ENCODE measurements at regions not wholly inside any gene's neighbourhood (a gene's known extent, or its start where the extent isn't known, plus 50 kb on each side); places are given as distances from the start of the nearest gene placed in this dataset.

GRCh38 chr2:225998116-225998515, 598.6 kb downstream of the NYAP2 start:
- no peak for FAIRE-seq
- no peaks in the 10 kb centered on the region for H3K4me1 ChIP-seq (ENCODE audit: control insufficient read depth in 2 of 3, insufficient read depth in 2 of 3, low read depth in 1 of 3, low read length in 3 of 3)
- no peak for DNase-seq
- TF ChIP-seq CTCF (IDR thresholded peaks at IDR 0.05; ENCODE audit: borderline replicate concordance, extremely low read depth, insufficient read depth) = no peak
- no peaks in the 10 kb centered on the region for H3K36me3 ChIP-seq (ENCODE audit: control insufficient read depth in 2 of 3, insufficient read depth in 3 of 3, low read length in 3 of 3)
- intact Hi-C loops (cut with DNase I) = no loop called here
- no peaks in the 10 kb centered on the region for H3K27me3 ChIP-seq (ENCODE audit: control insufficient read depth, insufficient read depth, low read length)
- no peak overlapping the region for H3K27ac ChIP-seq (ENCODE audit: low read depth in 2 of 2, low read length in 2 of 2)
- no peaks in the 10 kb centered on the region for H3K9me3 ChIP-seq (ENCODE audit: control insufficient read depth in 2 of 3, insufficient read depth in 1 of 3, low read length in 3 of 3)
- H3K9ac ChIP-seq (ENCODE audit: low read length in 3 of 3) = no peak overlapping the region
- no peak overlapping the region for H3K4me3 ChIP-seq (ENCODE audit: low read length in 3 of 3)

- no peak for FAIRE-seq
- Histone ChIP-seq H3K9me3 (ENCODE audit: control insufficient read depth in 2 of 3, insufficient read depth in 1 of 3, low read length in 3 of 3) (no peaks in the 10 kb centered on the region), H3K9ac (ENCODE audit: low read length in 3 of 3) (no peak overlapping the region), H3K4me1 (ENCODE audit: control insufficient read depth in 2 of 3, insufficient read depth in 2 of 3, low read depth in 1 of 3, low read length in 3 of 3) (no peaks in the 10 kb centered on the region), H3K27ac (ENCODE audit: low read depth in 2 of 2, low read length in 2 of 2) (no peak overlapping the region), H3K27me3 (ENCODE audit: control insufficient read depth, insufficient read depth, low read length) (no peaks in the 10 kb centered on the region), H3K4me3 (ENCODE audit: low read length in 3 of 3) (no peak overlapping the region), H3K36me3 (ENCODE audit: control insufficient read depth in 2 of 3, insufficient read depth in 3 of 3, low read length in 3 of 3) (no peaks in the 10 kb centered on the region)
- intact Hi-C loops (cut with DNase I) = no loop called here
- DNase-seq = no peak
- TF ChIP-seq CTCF (IDR thresholded peaks at IDR 0.05; ENCODE audit: borderline replicate concordance, extremely low read depth, insufficient read depth) = no peak
Observed at GRCh38 chr2:225996462-225996828, 596.9 kb downstream of the NYAP2 start.

- intact Hi-C loops (cut with DNase I) = no loop called here
- DNase-seq = peak in 1 of 5 donors; percentile 31
- H3K9me3 ChIP-seq (ENCODE audit: control insufficient read depth in 2 of 3, insufficient read depth in 1 of 3, low read length in 3 of 3) = no peaks in the 10 kb centered on the region
- H3K27me3 ChIP-seq (ENCODE audit: control insufficient read depth, insufficient read depth, low read length) = no peaks in the 10 kb centered on the region
- no peaks in the 10 kb centered on the region for H3K36me3 ChIP-seq (ENCODE audit: control insufficient read depth in 2 of 3, insufficient read depth in 3 of 3, low read length in 3 of 3)
- no peaks in the 10 kb centered on the region for H3K4me1 ChIP-seq (ENCODE audit: control insufficient read depth in 2 of 3, insufficient read depth in 2 of 3, low read depth in 1 of 3, low read length in 3 of 3)
- H3K9ac ChIP-seq (ENCODE audit: low read length in 3 of 3) = no peak overlapping the region
- H3K4me3 ChIP-seq (ENCODE audit: low read length in 3 of 3) = no peak overlapping the region
- no peak for FAIRE-seq
- TF ChIP-seq CTCF (IDR thresholded peaks at IDR 0.05; ENCODE audit: borderline replicate concordance, extremely low read depth, insufficient read depth) = no peak
- no peak overlapping the region for H3K27ac ChIP-seq (ENCODE audit: low read depth in 2 of 2, low read length in 2 of 2)
Observed at GRCh38 chr2:225995796-225996461, 596.4 kb downstream of the NYAP2 start.
